IMR-90 (cell line): ENCODE measurements at regions not wholly inside any gene's neighbourhood (a gene's known extent, or its start where the extent isn't known, plus 50 kb on each side); places are given as distances from the start of the nearest gene placed in this dataset.

Experiments
- ATAC-seq: fragments of 200-7000 bp; cut with Tn5 transposase; 2 replicates; pipeline ENCODE4 v1.9.1; 2020; ENCODE audit warnings: low read depth, mild to moderate bottlenecking, moderate library complexity
- BruUV-seq: library from RNA; stranded (reverse); fragments of 400-500 nt; replicated peaks from 2 replicates; lab custom pipeline; 2021; lab: Mats Ljungman, UMichigan
- CTCF ChIA-PET: fragments of 300-600 bp; formaldehyde crosslinking; extraction: SDS; loops from one replicate; lab custom pipeline; 2021; ENCODE audit warnings: antibody characterized with exemption; lab: Yijun Ruan, JAX
- POLR2A ChIA-PET: fragments of 300-600 bp; sonication (Branson Sonifier 250); formaldehyde crosslinking; loops from one replicate; lab custom pipeline; 2022; ENCODE audit warnings: antibody characterized with exemption; ENCODE audit not compliant: unreplicated experiment; lab: Charles Lee
- DNase-seq: peaks from one replicate; pipeline ENCODE4 v3.0.0; 2013
- H2AFZ ChIP-seq: replicated peaks from 2 replicates; pipeline ENCODE3; 2013; ENCODE audit warnings: low read length, mild to moderate bottlenecking; ENCODE audit not compliant: poor library complexity
- H2AK5ac ChIP-seq: 2 replicates; pipeline ENCODE4 v1.6.1; 2013; ENCODE audit warnings: low read depth, low read length, inconsistent platforms
- H2AK9ac ChIP-seq: replicated peaks from 2 replicates; pipeline ENCODE3; 2013; ENCODE audit warnings: mild to moderate bottlenecking, low read depth, low read length, moderate library complexity; ENCODE audit not compliant: poor library complexity
- H2BK120ac ChIP-seq: 2 replicates; pipeline ENCODE4 v1.6.1; 2013; ENCODE audit warnings: low read depth, low read length, inconsistent platforms
- H2BK15ac ChIP-seq: 3 replicates; pipeline ENCODE4 v1.6.1; 2013; ENCODE audit warnings: low read depth, low read length, inconsistent platforms
- H2BK20ac ChIP-seq: 2 replicates; pipeline ENCODE4 v1.6.1; 2013; ENCODE audit warnings: low read depth, mild to moderate bottlenecking, inconsistent platforms, low read length, moderate library complexity
- H2BK5ac ChIP-seq: 2 replicates; pipeline ENCODE4 v1.6.1; 2013; ENCODE audit warnings: mild to moderate bottlenecking, low read depth, low read length, inconsistent platforms; ENCODE audit not compliant: poor library complexity, severe bottlenecking
- H3K14ac ChIP-seq: replicated peaks from 2 replicates; pipeline ENCODE4 v1.6.1; 2013; ENCODE audit warnings: low read depth, low read length, inconsistent platforms
- H3K18ac ChIP-seq: 2 replicates; pipeline ENCODE4 v1.6.1; 2013; ENCODE audit warnings: low read depth, low read length, control low read depth
- H3K23ac ChIP-seq: 2 replicates; pipeline ENCODE4 v1.6.1; 2013; ENCODE audit warnings: low read depth, low read length, inconsistent platforms
- H3K27ac ChIP-seq: 2 replicates; pipeline ENCODE4 v1.5.1; 2013; ENCODE audit warnings: mild to moderate bottlenecking, control low read depth, low read length; ENCODE audit not compliant: insufficient read depth
- H3K27me3 ChIP-seq: 2 replicates; pipeline ENCODE4 v1.6.1; 2013; ENCODE audit warnings: low read length; ENCODE audit not compliant: control insufficient read depth, insufficient read depth
- H3K36me3 ChIP-seq: 2 replicates; pipeline ENCODE4 v1.6.1; 2013; ENCODE audit warnings: low read length, mixed read lengths; ENCODE audit not compliant: control insufficient read depth, insufficient read depth
- H3K4ac ChIP-seq: 2 replicates; pipeline ENCODE4 v1.6.1; 2013; ENCODE audit warnings: low read depth, low read length, inconsistent platforms
- H3K4me1 ChIP-seq: 2 replicates; pipeline ENCODE4 v1.6.1; 2013; ENCODE audit warnings: low read length, mixed read lengths; ENCODE audit not compliant: control insufficient read depth, insufficient read depth
- H3K4me2 ChIP-seq: 2 replicates; pipeline ENCODE4 v1.6.1; 2013; ENCODE audit warnings: low read depth, mild to moderate bottlenecking, control low read depth, low read length, moderate library complexity
- H3K4me3 ChIP-seq: 2 replicates; pipeline ENCODE4 v1.5.1; 2013; ENCODE audit warnings: low read depth, mild to moderate bottlenecking, control low read depth, low read length, moderate library complexity; ENCODE audit not compliant: insufficient read depth
- H3K56ac ChIP-seq: 2 replicates; pipeline ENCODE4 v1.6.1; 2013; ENCODE audit warnings: low read length, inconsistent platforms; ENCODE audit not compliant: insufficient read depth; ENCODE audit errors: extremely low read depth
- H3K79me1 ChIP-seq, 2 experiments: 2 replicates each; pipeline ENCODE4 v1.6.1; 2013; ENCODE audit warnings: low read length in 2 of 2, inconsistent platforms in 1 of 2, low read depth in 1 of 2
- H3K9ac ChIP-seq: 2 replicates; pipeline ENCODE4 v1.6.1; 2013; ENCODE audit warnings: low read depth, low read length, control low read depth
- H3K9me1 ChIP-seq: 2 replicates; pipeline ENCODE4 v1.6.1; 2013; ENCODE audit warnings: low read length, inconsistent platforms; ENCODE audit not compliant: insufficient read depth
- H3K9me3 ChIP-seq: 2 replicates; pipeline ENCODE4 v1.6.1; 2013; ENCODE audit warnings: low read length; ENCODE audit not compliant: control insufficient read depth, insufficient read depth
- H4K20me1 ChIP-seq: 2 replicates; pipeline ENCODE4 v1.6.1; 2013; ENCODE audit warnings: low read length, inconsistent platforms; ENCODE audit not compliant: insufficient read depth
- H4K5ac ChIP-seq: 2 replicates; pipeline ENCODE4 v1.6.1; 2013; ENCODE audit warnings: mild to moderate bottlenecking, low read depth, low read length, control low read depth
- H4K8ac ChIP-seq, 2 experiments: 2 replicates each; pipeline ENCODE4 v1.6.1; 2013; ENCODE audit warnings: low read depth in 2 of 2, low read length in 2 of 2, control low read depth in 1 of 2, inconsistent platforms in 1 of 2
- H4K91ac ChIP-seq: 2 replicates; pipeline ENCODE4 v1.6.1; 2013; ENCODE audit warnings: low read depth, low read length, inconsistent platforms; ENCODE audit not compliant: insufficient read depth
- CHD1 ChIP-seq: IDR thresholded peaks from 2 replicates; pipeline ENCODE4 v1.6.1; 2012; ENCODE audit warnings: low read depth, low read length, improper control_type of control experiment
- FOS ChIP-seq: fragments of 150-350 bp; IDR thresholded peaks from 2 replicates; pipeline ENCODE4 v1.6.1; 2016; ENCODE audit warnings: low read depth, low read length
- WGBS, 2 experiments: methylation state at CpG; one replicate each; pipeline versions ENCODE4 v1.1.5 to v1.1.7; 2013; ENCODE audit warnings: missing lambda C conversion rate in 2 of 2; ENCODE audit not compliant: insufficient read length in 1 of 2; ENCODE audit errors: extremely low coverage in 2 of 2; 5-methylcytosine and 5-hydroxymethylcytosine counted together
- dilution Hi-C: fragments of 300-500 bp; cut with HindIII; formaldehyde crosslinking; loops from one replicate; pipeline ENCODE4 v1.14.3; 2018; ENCODE audit warnings: low sequenced_read_pairs; ENCODE audit not compliant: unreplicated experiment
- in situ Hi-C: fragments of 300-500 bp; cut with MboI; formaldehyde crosslinking; loops from 3 replicates; pipeline ENCODE4 v1.14.3; 2019; ENCODE audit warnings: low sequenced_read_pairs, inconsistent platforms, mixed read lengths
- intact Hi-C: fragments of 100-400 bp; cut with micrococcal nuclease; formaldehyde crosslinking; loops from 2 replicates; pipeline ENCODE4 v1.10.0; 2022

DNA sequence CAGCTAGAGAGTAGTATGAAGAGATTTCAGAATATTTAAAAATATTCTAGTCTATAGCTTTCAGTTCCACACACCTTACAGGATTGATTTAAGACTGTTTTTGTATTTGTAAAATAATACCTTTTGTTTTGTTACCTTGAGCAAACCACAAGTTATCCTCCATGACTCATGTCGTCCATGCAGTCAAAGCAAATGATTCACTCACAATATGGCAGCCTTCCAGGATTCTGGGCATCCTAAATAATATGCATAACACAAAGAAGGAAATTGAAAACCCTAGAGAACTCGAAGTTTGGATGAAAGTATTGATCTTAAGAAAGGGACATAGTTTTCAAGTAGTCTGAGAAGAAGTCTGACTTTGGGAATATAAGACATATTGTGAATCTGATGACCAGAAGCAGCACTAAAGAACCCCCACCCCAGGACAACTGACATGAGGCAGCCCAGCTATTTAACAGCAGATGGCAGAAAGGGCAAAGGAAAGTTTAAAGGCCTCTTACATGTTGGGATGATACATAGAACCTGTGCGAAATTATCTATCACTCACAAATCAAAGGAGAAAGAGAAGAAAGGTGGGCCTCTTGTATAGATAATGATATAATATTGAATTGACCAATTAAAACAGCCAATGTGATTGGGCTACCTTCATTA, 857.9 kb downstream of the BRINP3 start:
- in situ Hi-C loops = no loop called here
- no peaks in the 10 kb centered on the region for H4K20me1 ChIP-seq
- H3K4me2 ChIP-seq = no peak overlapping the region
- H2AK5ac ChIP-seq = no peak overlapping the region
- DNase-seq (peak; percentile 93), ATAC-seq (peak; percentile 49; the same call in 1 of the 2 replicates)
- intact Hi-C loops = no loop called here
- BruUV-seq = no TSS peak
- H3K18ac ChIP-seq = no peak overlapping the region
- no peak overlapping the region for H2BK20ac ChIP-seq
- H3K4me1 ChIP-seq = no peaks in the 10 kb centered on the region
- H3K23ac ChIP-seq = no peak overlapping the region
- no peak overlapping the region for H4K8ac ChIP-seq
- H3K36me3 ChIP-seq = no peaks in the 10 kb centered on the region
- no peak overlapping the region for H3K14ac ChIP-seq
- H3K9me3 ChIP-seq = no peaks in the 10 kb centered on the region
- no peak overlapping the region for H4K91ac ChIP-seq
- no peak for TF ChIP-seq CHD1
- peak; percentile 78 for TF ChIP-seq FOS
- H3K79me1 ChIP-seq = no peaks in the 10 kb centered on the region
- H3K56ac ChIP-seq = no peak overlapping the region
- CTCF ChIA-PET = interaction anchor here (1.2 kb wide), 1 partner anchor 33 kb away, joined by 3 read pairs; no protein-coding TSS in a partner anchor
- H2BK5ac ChIP-seq = no peak overlapping the region
- H3K27ac ChIP-seq = no peak overlapping the region
- H2AFZ ChIP-seq = no peak overlapping the region
- H3K4me3 ChIP-seq = no peak overlapping the region
- no peak overlapping the region for H3K9ac ChIP-seq
- H2AK9ac ChIP-seq = no peak overlapping the region
- WGBS, 2 experiments = no CpG with 5 or more reads among the region's 3 CpGs
- no peak overlapping the region for H3K4ac ChIP-seq
- H4K5ac ChIP-seq = no peak overlapping the region
- no peak overlapping the region for H2BK120ac ChIP-seq
- dilution Hi-C loops = no loop called here
- H2BK15ac ChIP-seq = no peak overlapping the region
- H3K27me3 ChIP-seq = no peaks in the 10 kb centered on the region
- no peaks in the 10 kb centered on the region for H3K9me1 ChIP-seq
- POLR2A ChIA-PET = no interaction called here
